Umbilical cord (tissue), 1 donor: ENCODE measurements at regions not wholly inside any gene's neighbourhood (a gene's known extent, or its start where the extent isn't known, plus 50 kb on each side); places are given as distances from the start of the nearest gene placed in this dataset.

Experiments used
- DNase-seq: peaks from one replicate; pipeline ENCODE4 v3.0.0-alpha.2; 2015; ENCODE audit warnings: low spot score

DNA sequence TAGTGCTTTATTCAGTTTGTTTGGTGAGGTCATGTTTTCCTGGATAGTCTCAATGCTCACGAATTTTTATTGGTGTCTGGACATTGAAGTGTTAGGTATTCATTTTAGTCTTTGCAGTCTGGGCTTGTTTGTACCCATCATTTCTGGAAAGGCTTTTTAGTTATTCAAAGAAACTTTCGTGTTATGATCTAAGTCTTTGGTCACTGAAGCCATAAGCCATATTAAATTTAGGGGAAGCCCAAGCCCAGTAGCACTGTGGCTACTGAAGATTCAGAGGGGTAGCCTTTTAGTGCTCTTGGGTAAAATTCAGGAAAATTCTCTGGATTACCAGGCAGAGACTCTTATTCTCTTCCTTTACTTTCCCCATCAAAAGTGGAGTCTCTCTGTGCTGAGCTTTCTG is 56.2 kb upstream of the PEX5L start:
- DNase-seq = no peak

- DNase-seq = no peak
Measured at GRCh38 chr3:180093535-180093934, 56.8 kb upstream of the PEX5L start.

GRCh38 chr3:180097626-180098025 is 60.9 kb upstream of the PEX5L start:
- DNase-seq = no peak

DNA sequence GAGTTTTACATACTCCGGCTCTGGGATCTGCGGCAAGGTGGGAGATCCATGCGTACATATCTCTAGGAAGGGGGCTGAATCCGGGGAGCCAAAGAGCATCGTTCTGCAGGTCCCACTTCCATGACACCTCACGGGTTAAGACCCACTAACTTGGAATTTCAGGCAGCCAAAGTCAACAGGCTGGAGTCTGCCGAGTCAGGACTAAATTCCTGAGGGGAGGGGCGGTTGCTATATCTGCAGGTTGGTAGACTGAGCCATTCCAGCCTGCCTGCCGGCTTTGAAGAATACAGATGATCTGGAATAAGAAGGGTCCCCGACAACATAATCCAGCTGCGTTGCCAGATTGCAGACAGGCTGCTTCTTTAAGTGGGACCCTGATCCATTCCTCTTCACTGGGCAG is 65.4 kb upstream of the PEX5L start:
- DNase-seq = no peak

DNA sequence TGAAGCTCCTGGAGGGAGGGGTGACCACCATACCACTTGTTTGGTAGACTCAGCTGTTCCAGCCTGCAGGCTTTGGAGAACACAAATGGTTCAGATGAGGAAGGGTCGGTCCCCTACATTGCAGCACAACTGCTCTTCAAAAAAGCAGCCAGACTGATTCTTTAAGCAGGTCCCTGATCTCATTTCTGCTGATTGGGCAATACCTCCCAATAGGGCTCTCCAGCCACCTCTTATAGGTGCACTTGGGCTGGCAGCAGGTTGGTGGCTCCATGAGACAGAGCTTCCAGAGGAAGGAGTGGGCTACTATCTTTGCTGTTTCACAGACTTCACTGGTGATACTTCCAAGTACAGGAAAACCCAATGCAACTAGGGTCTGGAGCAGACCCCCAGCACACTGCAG is 65.9 kb upstream of the PEX5L start:
- no peak for DNase-seq

GRCh38 chr3:180116203-180116602 is 79.5 kb upstream of the PEX5L start:
- no peak for DNase-seq

- DNase-seq = no peak
Measured at GRCh38 chr3:180116658-180117057, 79.9 kb upstream of the PEX5L start.

DNA sequence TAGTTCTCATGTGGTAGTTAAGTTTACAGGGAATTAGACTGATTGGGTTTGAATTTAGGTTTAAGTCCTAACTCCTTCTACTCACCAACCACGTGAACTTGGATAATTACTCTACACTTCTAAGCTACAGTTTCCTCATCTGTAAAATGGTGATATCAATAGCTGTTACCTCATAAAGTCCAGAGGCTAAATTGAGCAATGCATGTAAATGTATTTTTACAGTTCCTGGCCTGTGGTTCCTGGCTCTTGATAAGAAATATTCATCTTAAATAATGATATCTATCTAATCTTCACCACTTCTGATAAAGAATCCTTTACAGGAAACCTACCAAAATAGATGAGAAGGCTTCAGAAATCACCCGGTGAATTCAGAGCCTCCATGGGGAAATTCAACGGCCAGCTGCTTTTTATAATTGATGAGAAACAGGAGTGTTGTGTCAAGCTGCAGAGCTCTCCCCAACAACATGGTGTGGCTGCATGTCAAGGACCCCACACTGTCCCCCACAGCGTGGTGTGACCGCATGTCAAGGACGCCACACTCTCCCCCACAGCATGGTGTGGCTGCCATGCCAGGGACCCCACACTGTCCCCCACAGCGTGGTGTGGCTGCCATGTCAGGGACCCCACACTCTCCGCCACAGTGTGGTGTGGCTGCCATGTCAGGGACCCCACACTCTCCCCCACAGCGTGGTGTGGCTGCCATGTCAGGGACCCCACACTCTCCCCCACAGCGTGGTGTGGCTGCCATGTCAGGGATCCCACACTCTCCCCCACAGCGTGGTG is 80.8 kb upstream of the PEX5L start:
- no peak for DNase-seq

- DNase-seq = no peak
Measured at GRCh38 chr3:180119567-180119966, 82.8 kb upstream of the PEX5L start.

DNA sequence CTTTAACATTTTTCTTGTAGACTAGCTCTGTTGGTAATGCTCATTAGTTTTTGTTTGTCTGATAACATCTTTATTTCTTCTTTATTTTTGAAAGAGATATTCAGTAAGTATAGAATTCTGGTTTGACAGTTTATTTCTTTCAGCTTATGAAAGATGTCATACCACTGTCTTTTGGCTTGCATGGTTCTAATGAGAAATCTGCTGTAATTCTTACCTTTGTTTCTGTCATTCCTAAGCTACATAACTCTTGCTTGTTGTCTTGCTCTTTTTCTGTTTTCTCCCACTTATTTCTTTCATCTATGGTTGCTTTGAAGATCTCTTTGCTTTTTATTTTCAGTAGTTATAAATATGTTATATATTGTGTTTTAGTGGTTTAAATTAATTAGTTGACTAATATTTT is 87.2 kb upstream of the PEX5L start:
- no peak for DNase-seq

DNA sequence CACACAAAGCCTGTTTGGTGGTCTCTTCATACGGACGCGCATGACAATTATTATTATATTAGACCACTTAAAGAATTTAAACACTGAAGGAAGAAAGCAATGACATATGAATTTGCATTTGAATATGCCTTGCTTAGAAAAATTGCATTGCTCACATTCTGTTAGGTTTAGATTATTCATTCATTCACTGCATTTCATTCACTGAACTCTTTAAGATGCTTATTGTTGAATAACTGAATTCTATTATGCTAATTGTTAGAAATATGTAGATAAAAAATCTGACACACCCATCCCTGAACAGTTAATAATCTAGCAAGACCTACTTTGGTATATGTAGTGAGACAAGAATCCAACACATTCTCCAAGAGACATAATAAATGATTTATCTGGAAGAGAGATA is 94.4 kb upstream of the PEX5L start:
- DNase-seq = no peak

DNA sequence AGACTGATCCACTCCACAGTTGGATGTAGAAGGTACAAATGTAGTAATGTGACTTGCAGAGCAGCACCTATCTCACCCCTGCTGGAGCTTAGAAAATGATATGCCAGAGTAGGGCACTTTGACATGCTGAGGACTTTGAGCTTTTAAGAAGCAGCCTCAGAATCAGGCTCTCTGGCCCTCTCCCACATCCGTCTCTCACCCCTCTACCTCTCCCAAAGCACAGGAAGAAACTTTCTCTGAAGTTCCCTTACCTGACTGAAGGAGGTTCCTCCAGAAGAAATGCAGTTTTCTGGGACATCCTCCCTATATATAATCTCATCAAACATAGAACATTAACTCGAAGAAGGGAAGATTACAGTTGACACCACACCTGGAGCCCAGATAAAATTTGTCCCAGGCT is 98.4 kb upstream of the PEX5L start:
- no peak for DNase-seq

- DNase-seq = no peak
Measured at GRCh38 chr3:180138871-180139270, 102.1 kb upstream of the PEX5L start.

DNA sequence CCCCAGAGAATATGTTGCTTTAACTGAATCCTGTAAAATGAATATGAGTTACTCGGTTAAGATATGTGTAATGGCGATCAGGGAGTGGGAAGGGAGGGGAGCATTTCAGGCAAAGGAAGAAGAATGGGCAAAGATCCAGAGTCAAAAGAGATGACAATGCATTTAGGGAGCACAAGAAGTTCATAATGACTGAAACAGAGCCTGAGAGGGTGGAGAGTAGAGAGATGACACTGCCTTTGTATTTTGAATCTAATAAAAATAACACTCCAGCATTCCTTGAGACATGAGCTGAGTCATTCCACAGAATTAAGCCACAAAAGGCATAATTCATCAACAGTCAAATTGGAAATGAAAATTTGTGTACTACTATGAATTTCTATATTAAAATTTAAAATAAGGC is 105.3 kb upstream of the PEX5L start:
- DNase-seq = no peak

DNA sequence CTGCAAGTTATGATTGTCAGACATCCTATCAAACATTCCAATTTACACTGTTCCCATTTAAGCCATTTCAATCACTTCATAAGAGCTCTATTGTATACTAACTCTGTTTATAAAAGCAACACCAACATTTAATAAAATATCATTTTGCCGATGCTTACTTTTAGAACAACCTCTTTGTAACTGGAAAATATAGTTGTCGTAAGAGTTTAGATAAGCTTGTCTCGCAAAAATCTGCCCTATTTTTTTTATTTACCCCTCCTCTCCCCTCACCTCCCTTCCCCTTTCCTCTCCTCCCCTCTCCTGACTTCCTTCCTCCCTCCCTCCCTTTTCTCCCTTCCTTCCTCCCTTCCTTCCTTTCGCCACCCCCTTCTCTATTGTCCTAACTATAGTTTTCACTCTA is 105.7 kb upstream of the PEX5L start:
- DNase-seq = no peak

- no peak for DNase-seq
Measured at GRCh38 chr3:180161770-180162169, 125.0 kb upstream of the PEX5L start.

DNA sequence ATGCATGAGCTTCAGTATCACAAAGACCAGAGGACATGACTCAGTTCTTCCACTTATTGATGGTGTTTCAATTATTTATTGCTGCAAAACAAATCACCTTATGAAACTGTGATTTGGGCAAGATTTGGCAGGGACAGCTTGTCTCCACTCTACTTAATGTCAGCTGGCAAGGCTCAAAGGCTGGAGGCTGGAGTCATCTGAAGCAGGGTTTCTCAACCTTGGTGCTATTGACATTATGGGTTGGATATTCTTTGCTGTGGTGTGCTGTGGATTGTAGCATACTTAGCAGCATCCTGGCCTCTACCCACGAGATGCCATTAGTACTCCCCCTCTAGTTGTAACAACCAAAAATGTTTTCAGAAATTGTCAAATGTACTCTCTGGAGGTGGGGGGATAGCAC is 138.8 kb upstream of the PEX5L start:
- no peak for DNase-seq

GRCh38 chr3:180176059-180176458 is 139.3 kb upstream of the PEX5L start:
- no peak for DNase-seq

- DNase-seq = no peak
Measured at GRCh38 chr3:180177255-180177654, 140.5 kb upstream of the PEX5L start.

- DNase-seq = no peak
Measured at GRCh38 chr3:180179562-180179961, 142.8 kb upstream of the PEX5L start.

DNA sequence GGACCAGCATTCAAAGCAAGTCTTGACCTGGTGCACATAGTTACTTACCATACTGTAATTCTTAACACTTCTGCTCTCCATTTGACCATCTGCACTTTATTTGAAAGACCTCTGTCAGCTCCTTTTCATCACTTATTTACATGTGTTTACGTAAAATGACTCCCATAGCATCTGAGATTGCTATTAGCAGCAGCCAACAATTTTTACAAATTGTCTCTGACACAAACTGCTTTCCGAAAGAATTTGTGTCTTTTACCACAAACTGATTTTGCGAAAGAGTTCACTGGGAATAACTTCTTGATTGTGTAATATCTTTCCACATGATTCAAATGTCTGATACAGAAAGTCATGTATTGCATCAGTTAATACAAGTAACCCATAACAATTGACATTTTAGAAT is 144.1 kb upstream of the PEX5L start:
- DNase-seq = no peak

DNA sequence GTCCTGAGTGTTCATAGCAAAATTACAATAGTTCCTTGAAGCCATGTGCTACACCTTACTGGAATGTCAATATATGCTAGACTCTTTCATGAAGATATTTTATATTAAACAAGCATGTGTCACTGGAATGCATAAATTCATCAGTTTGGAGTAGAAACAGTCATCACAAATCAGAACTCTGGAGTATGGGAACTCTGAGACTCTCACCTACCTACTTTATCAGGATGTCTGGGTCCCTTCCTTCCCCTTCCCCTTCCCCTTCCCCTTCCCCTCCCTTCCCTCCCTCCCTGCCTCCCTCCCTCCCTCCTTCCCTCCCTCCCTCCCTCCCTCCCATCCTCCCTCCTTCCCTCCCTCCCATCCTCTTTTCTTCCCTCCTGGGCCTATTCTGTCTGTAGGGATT is 144.7 kb upstream of the PEX5L start:
- no peak for DNase-seq

DNA sequence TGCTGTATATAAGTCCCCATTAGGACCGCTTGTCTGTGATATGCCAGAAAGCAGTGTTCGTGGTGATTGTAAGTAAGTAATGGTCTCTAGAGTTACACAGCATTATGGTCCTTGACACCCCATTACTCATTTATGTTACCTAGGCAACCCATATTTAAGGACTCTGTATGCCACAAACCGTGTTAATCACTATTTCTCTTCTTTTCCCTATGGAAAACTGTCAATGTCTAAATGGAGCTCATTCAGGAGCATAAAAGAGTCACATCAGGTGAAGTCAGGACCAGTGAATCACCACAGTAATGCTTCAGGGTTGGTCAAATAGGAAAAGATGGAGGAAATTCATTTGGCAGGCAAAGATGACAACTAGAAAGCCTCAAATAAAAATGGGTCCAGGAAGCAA is 146.6 kb upstream of the PEX5L start:
- DNase-seq = no peak

- no peak for DNase-seq
Measured at GRCh38 chr3:180184816-180185215, 148.1 kb upstream of the PEX5L start.
